GM12892 (cell line): ENCODE measurements at regions not wholly inside any gene's neighbourhood (a gene's known extent, or its start where the extent isn't known, plus 50 kb on each side); places are given as distances from the start of the nearest gene placed in this dataset.

Experiments
- POLR2A ChIP-seq: IDR thresholded peaks from 2 replicates; pipeline ENCODE4 v1.6.1; 2011; ENCODE audit warnings: low read depth, low read length, control low read depth
- POLR2AphosphoS5 ChIP-seq: IDR thresholded peaks from 2 replicates; pipeline ENCODE4 v1.6.1; 2011; ENCODE audit warnings: low read depth, low read length, control low read depth
- TAF1 ChIP-seq: IDR thresholded peaks from 2 replicates; pipeline ENCODE4 v1.6.1; 2011; ENCODE audit warnings: low read depth, mild to moderate bottlenecking, control low read depth, low read length, borderline replicate concordance

GRCh38 chr6:56789879-56790278 is 147.2 kb upstream of the DST start:
- TF ChIP-seq POLR2AphosphoS5 (no peak), POLR2A (no peak), TAF1 (no peak)
